ENCODE measurements at regions not wholly inside any gene's neighbourhood (a gene's known extent, or its start where the extent isn't known, plus 50 kb on each side); places are given as distances from the start of the nearest gene placed in this dataset.
A peak's percentile ranks its signal among the peaks of the same experiment; 100 is the strongest.

DNA sequence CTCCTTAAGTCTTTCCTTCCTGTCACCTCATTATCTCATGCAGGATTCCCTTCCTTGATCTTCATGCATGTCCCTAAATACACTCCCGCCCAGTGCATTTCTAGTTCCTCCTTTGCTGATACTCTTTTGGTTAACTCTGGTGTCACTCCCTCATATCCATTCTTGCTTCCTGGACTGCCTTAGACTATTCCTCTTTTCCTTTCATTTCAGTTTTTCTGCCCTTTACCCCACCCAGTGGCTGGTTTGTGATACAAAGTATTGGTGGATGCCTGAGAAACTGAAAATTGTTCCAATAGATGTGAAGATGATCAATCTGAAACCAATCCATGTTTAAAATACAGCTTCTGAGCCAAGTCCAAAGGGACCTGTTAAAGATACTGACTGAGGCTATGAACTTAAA is 553.8 kb upstream of the CAMK1G start:
- H3K9me3 ChIP-seq (ENCODE audit: insufficient read depth, low read depth, low read length) = no peaks in the 10 kb centered on the region
- no peak overlapping the region for H2BK12ac ChIP-seq (ENCODE audit: low read length)
- H2BK120ac ChIP-seq (ENCODE audit: insufficient read depth, low read length, poor library complexity) = no peak overlapping the region
- no peaks in the 10 kb centered on the region for H3K36me3 ChIP-seq (ENCODE audit: control insufficient read depth in 1 of 2, insufficient read depth in 2 of 2, low read length in 2 of 2)
- H3K9ac ChIP-seq (ENCODE audit: low read length) = no peak overlapping the region
- H4K8ac ChIP-seq (ENCODE audit: low read depth, low read length) = no peak overlapping the region
- H3K18ac ChIP-seq (ENCODE audit: low read length) = no peak overlapping the region
- H3K79me2 ChIP-seq (ENCODE audit: control insufficient read depth, insufficient read depth, low read length, poor library complexity) = no peaks in the 10 kb centered on the region
- H3K23ac ChIP-seq (ENCODE audit: low read length) = no peak overlapping the region
- H3K79me1 ChIP-seq (ENCODE audit: low read length) = peaks cover 1% of the 10 kb centered on the region
- H2AK5ac ChIP-seq (ENCODE audit: low read length) = no peak overlapping the region
- no peak overlapping the region for H2BK5ac ChIP-seq (ENCODE audit: low read depth, low read length, poor library complexity)
- H3K14ac ChIP-seq (ENCODE audit: low read length) = no peak overlapping the region
- H3K4ac ChIP-seq (ENCODE audit: low read depth, low read length) = no peak overlapping the region
- H3K4me2 ChIP-seq (ENCODE audit: low read length) = no peak overlapping the region
- no peaks in the 10 kb centered on the region for H3K4me1 ChIP-seq (ENCODE audit: control insufficient read depth in 1 of 2, insufficient read depth in 2 of 2, low read length in 2 of 2)
- no peak overlapping the region for H4K91ac ChIP-seq (ENCODE audit: low read depth, low read length)
- no peak overlapping the region for H4K12ac ChIP-seq (ENCODE audit: low read depth, low read length)
- no CpG with 5 or more reads among the region's 1 CpG for WGBS (ENCODE audit: extremely low coverage, insufficient coverage, insufficient read length)
- no peaks in the 10 kb centered on the region for H3K27me3 ChIP-seq (ENCODE audit: insufficient read depth, low read length)
- no peak overlapping the region for H2AFZ ChIP-seq (ENCODE audit: insufficient read depth, low read length, poor library complexity)
- no peak overlapping the region for H3K4me3 ChIP-seq (ENCODE audit: low read depth, low read length)
- DNase-seq = no peak
- H3K27ac ChIP-seq (ENCODE audit: low read depth, low read length) = no peak overlapping the region

DNA sequence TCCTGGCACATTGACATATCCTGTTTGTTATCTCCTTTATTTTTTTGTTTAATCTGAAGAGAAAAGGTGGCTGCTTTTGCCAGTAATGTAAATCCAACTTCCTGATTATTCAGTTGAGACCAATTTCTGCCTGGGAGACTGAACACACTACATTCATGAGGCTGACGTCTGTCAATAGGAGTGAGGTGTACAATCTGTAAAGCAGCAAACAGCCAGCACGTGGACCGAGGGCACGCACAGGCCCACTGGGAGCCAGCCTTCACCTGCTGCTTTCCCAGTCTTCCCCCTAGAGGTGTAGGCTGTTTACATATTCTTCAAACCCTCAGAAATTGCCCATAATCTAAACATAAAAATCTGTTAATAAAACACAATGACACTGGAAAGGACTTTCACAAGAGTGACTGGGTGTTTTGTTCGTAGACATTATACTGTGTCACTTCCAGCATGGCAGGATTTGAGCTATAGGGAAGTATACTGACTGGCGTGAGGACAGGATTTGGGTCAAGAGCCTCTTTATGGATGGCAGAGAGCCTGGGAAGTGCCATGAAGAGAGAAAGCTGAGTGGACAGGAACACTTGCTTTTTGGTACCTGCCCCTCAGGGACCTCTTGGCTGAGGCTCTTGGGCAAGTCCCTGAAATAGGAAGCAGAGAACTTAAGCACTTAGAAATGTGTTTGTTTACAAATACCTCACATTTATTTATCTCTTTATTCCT is 552.9 kb upstream of the CAMK1G start:
- Histone ChIP-seq H3K4me3 (ENCODE audit: low read depth, low read length) (no peak overlapping the region), H3K4me2 (ENCODE audit: low read length) (no peak overlapping the region), H2AK5ac (ENCODE audit: low read length) (no peak overlapping the region), H3K79me2 (ENCODE audit: control insufficient read depth, insufficient read depth, low read length, poor library complexity) (no peaks in the 10 kb centered on the region), H3K27me3 (ENCODE audit: insufficient read depth, low read length) (no peaks in the 10 kb centered on the region), H3K79me1 (ENCODE audit: low read length) (peaks cover 1% of the 10 kb centered on the region), H2BK5ac (ENCODE audit: low read depth, low read length, poor library complexity) (no peak overlapping the region), H3K14ac (ENCODE audit: low read length) (no peak overlapping the region), H2AFZ (ENCODE audit: insufficient read depth, low read length, poor library complexity) (no peak overlapping the region), H3K36me3 (ENCODE audit: control insufficient read depth in 1 of 2, insufficient read depth in 2 of 2, low read length in 2 of 2) (no peaks in the 10 kb centered on the region), H3K4ac (ENCODE audit: low read depth, low read length) (no peak overlapping the region), H4K12ac (ENCODE audit: low read depth, low read length) (no peak overlapping the region), H2BK120ac (ENCODE audit: insufficient read depth, low read length, poor library complexity) (no peak overlapping the region), H4K8ac (ENCODE audit: low read depth, low read length) (no peak overlapping the region), H3K27ac (ENCODE audit: low read depth, low read length) (no peak overlapping the region), H3K18ac (ENCODE audit: low read length) (no peak overlapping the region), H3K23ac (ENCODE audit: low read length) (no peak overlapping the region), H3K4me1 (ENCODE audit: control insufficient read depth in 1 of 2, insufficient read depth in 2 of 2, low read length in 2 of 2) (no peaks in the 10 kb centered on the region), H3K9me3 (ENCODE audit: insufficient read depth, low read depth, low read length) (no peaks in the 10 kb centered on the region), H4K91ac (ENCODE audit: low read depth, low read length) (no peak overlapping the region), H2BK12ac (ENCODE audit: low read length) (no peak overlapping the region), H3K9ac (ENCODE audit: low read length) (no peak overlapping the region)
- DNase-seq = no peak
- no CpG with 5 or more reads among the region's 6 CpGs for WGBS (ENCODE audit: extremely low coverage, insufficient coverage, insufficient read length)

DNA sequence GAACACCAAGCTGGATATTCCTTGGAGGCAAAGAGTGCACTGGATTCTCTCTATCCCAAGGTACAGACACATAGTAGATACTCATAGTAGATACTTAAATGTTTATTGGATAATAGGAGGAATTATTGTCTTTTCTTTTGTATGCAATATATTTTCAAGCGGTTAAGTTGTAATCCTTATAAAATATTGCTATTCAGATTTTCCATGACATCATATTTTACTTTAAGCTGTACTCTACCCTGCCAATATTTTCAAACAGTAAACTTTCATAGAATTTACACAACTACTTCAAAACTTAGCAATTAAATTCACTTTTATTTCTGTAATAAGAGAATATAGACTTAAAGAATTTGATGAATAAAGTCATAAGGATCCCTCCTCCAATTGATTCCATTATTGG is 546.5 kb upstream of the CAMK1G start:
- Histone ChIP-seq H3K9ac (ENCODE audit: low read length) (no peak overlapping the region), H2BK5ac (ENCODE audit: low read depth, low read length, poor library complexity) (no peak overlapping the region), H3K27me3 (ENCODE audit: insufficient read depth, low read length) (no peaks in the 10 kb centered on the region), H3K4me1 (ENCODE audit: control insufficient read depth in 1 of 2, insufficient read depth in 2 of 2, low read length in 2 of 2) (peaks cover 0 to 5% of the 10 kb centered on the region in 2 experiments), H3K4me3 (ENCODE audit: low read depth, low read length) (no peak overlapping the region), H3K23ac (ENCODE audit: low read length) (no peak overlapping the region), H3K9me3 (ENCODE audit: insufficient read depth, low read depth, low read length) (no peaks in the 10 kb centered on the region), H4K12ac (ENCODE audit: low read depth, low read length) (no peak overlapping the region), H3K79me1 (ENCODE audit: low read length) (peaks cover 2% of the 10 kb centered on the region), H2AK5ac (ENCODE audit: low read length) (no peak overlapping the region), H3K27ac (ENCODE audit: low read depth, low read length) (no peak overlapping the region), H4K8ac (ENCODE audit: low read depth, low read length) (no peak overlapping the region), H3K79me2 (ENCODE audit: control insufficient read depth, insufficient read depth, low read length, poor library complexity) (no peaks in the 10 kb centered on the region), H2BK120ac (ENCODE audit: insufficient read depth, low read length, poor library complexity) (no peak overlapping the region), H3K4me2 (ENCODE audit: low read length) (no peak overlapping the region), H3K18ac (ENCODE audit: low read length) (no peak overlapping the region), H4K91ac (ENCODE audit: low read depth, low read length) (no peak overlapping the region), H2BK12ac (ENCODE audit: low read length) (no peak overlapping the region), H2AFZ (ENCODE audit: insufficient read depth, low read length, poor library complexity) (no peak overlapping the region), H3K4ac (ENCODE audit: low read depth, low read length) (no peak overlapping the region), H3K36me3 (ENCODE audit: control insufficient read depth in 1 of 2, insufficient read depth in 2 of 2, low read length in 2 of 2) (no peaks in the 10 kb centered on the region), H3K14ac (ENCODE audit: low read length) (no peak overlapping the region)
- no peak for DNase-seq
- WGBS (ENCODE audit: extremely low coverage, insufficient coverage, insufficient read length) = no CpG with 5 or more reads among the region's 1 CpG

DNA sequence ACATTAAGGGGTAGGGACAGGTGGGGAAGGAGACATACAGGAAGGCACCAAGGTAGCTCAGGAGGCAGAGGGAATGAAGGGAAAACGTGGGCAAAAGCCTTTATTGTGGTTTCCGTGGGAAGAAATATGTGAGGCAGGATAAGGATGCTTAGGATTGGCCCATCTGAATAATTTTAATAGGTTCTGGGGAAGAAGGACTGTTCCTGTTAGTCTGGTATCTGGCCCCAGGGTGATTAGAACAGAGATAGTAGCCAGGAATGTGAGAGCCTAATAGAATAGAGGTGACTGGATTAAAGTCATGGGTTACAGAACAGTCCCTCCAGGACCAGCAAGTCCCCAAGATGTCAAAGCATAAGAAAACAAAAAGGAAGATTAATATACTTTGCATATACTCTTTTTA is 545.2 kb upstream of the CAMK1G start:
- no peak overlapping the region for H3K27ac ChIP-seq (ENCODE audit: low read depth, low read length)

More for the DNA sequence above, 545.2 kb upstream of the CAMK1G start:
- no peak overlapping the region for H4K8ac ChIP-seq (ENCODE audit: low read depth, low read length)
- no peak overlapping the region for H2BK120ac ChIP-seq (ENCODE audit: insufficient read depth, low read length, poor library complexity)
- no peak overlapping the region for H3K9ac ChIP-seq (ENCODE audit: low read length)
- peaks cover 0 to 5% of the 10 kb centered on the region in 2 experiments for H3K4me1 ChIP-seq (ENCODE audit: control insufficient read depth in 1 of 2, insufficient read depth in 2 of 2, low read length in 2 of 2)
- H3K79me1 ChIP-seq (ENCODE audit: low read length) = peaks cover 2% of the 10 kb centered on the region
- no CpG with 5 or more reads among the region's 2 CpGs for WGBS (ENCODE audit: extremely low coverage, insufficient coverage, insufficient read length)
- no peak overlapping the region for H3K14ac ChIP-seq (ENCODE audit: low read length)
- H3K9me3 ChIP-seq (ENCODE audit: insufficient read depth, low read depth, low read length) = no peaks in the 10 kb centered on the region
- no peaks in the 10 kb centered on the region for H3K27me3 ChIP-seq (ENCODE audit: insufficient read depth, low read length)
- no peaks in the 10 kb centered on the region for H3K79me2 ChIP-seq (ENCODE audit: control insufficient read depth, insufficient read depth, low read length, poor library complexity)
- no peak overlapping the region for H3K4me2 ChIP-seq (ENCODE audit: low read length)
- no peaks in the 10 kb centered on the region for H3K36me3 ChIP-seq (ENCODE audit: control insufficient read depth in 1 of 2, insufficient read depth in 2 of 2, low read length in 2 of 2)
- peak; percentile 79 to 90 for DNase-seq
- no peak overlapping the region for H3K4me3 ChIP-seq (ENCODE audit: low read depth, low read length)
- no peak overlapping the region for H3K18ac ChIP-seq (ENCODE audit: low read length)
- no peak overlapping the region for H4K91ac ChIP-seq (ENCODE audit: low read depth, low read length)
- H3K23ac ChIP-seq (ENCODE audit: low read length) = no peak overlapping the region
- no peak overlapping the region for H2BK12ac ChIP-seq (ENCODE audit: low read length)
- H2AK5ac ChIP-seq (ENCODE audit: low read length) = no peak overlapping the region
- H2BK5ac ChIP-seq (ENCODE audit: low read depth, low read length, poor library complexity) = no peak overlapping the region
- no peak overlapping the region for H3K4ac ChIP-seq (ENCODE audit: low read depth, low read length)
- no peak overlapping the region for H4K12ac ChIP-seq (ENCODE audit: low read depth, low read length)
- H2AFZ ChIP-seq (ENCODE audit: insufficient read depth, low read length, poor library complexity) = no peak overlapping the region
